ENCODE measurements at regions not wholly inside any gene's neighbourhood (a gene's known extent, or its start where the extent isn't known, plus 50 kb on each side); places are given as distances from the start of the nearest gene placed in this dataset.

DNA sequence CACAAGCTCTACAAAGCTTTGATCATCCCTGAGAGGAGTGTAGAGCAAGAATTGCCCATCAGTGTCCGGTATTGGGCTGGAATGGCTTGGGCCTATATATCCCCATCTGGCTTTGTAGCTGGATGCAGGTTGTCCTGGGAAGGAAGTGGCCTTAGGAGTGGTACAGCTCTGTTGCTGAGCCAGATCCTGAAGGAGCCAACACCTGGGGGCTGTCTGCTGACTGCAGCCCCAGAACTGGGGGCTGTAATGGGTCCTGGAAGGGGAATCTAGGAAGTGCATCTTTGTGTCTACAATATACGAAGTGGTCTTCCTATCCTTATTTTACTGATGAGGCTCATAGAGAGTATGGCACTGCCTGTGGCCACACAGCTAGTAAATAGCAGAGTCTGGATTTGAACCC is 145.9 kb downstream of the CDC5L start:
- Histone ChIP-seq H3K9me3 (no peaks in the 10 kb centered on the region), H3K36me3 (ENCODE audit: insufficient read depth in 1 of 2, low read depth in 1 of 2) (no peaks in the 10 kb centered on the region), H3K27ac (no peak overlapping the region), H3K4me1 (no peaks in the 10 kb centered on the region), H3K27me3 (ENCODE audit: insufficient read depth in 3 of 3, low read length in 2 of 3) (no peaks in the 10 kb centered on the region), H3K4me3 (no peak overlapping the region)
- intact Hi-C loops (cut with DNase I) = no loop called here
- no peak for ATAC-seq
- 93 to 98% (median 96%) methylated on average over 2 of the region's 2 CpGs for WGBS, 3 donors
- no peak for TF ChIP-seq CTCF (IDR thresholded peaks at IDR 0.05)
- no peak for DNase-seq

DNA sequence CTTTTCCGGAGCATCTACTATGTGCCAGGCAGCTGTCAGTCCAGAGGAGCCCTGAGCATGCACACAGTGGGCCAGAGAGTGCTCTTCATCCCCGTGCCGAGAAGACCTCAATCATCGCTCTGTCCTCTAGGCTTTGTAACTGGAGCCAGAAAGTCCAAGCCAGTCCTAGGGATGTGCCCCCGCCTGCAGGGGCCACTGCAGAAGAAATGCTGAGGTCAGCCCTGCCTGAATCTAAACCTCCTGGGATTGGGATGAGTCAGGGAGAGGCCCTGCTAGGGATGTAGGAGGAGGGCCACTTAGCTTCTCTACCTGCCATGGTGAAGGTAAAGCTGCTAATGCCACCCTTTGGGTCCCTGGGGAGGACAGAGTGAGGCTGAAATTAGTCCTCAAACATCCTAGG is 146.8 kb downstream of the CDC5L start:
- Histone ChIP-seq H3K27ac (no peak overlapping the region), H3K4me1 (no peaks in the 10 kb centered on the region), H3K27me3 (ENCODE audit: insufficient read depth in 3 of 3, low read length in 2 of 3) (no peaks in the 10 kb centered on the region), H3K36me3 (ENCODE audit: insufficient read depth in 1 of 2, low read depth in 1 of 2) (no peaks in the 10 kb centered on the region), H3K9me3 (no peaks in the 10 kb centered on the region), H3K4me3 (no peak overlapping the region)
- intact Hi-C loops (cut with DNase I) = no loop called here
- DNase-seq = no peak
- ATAC-seq = no peak
- no peak for TF ChIP-seq CTCF (IDR thresholded peaks at IDR 0.05)
- WGBS, 3 donors = 92 to 95% (median 93%) methylated on average over 5 of the region's 5 CpGs

DNA sequence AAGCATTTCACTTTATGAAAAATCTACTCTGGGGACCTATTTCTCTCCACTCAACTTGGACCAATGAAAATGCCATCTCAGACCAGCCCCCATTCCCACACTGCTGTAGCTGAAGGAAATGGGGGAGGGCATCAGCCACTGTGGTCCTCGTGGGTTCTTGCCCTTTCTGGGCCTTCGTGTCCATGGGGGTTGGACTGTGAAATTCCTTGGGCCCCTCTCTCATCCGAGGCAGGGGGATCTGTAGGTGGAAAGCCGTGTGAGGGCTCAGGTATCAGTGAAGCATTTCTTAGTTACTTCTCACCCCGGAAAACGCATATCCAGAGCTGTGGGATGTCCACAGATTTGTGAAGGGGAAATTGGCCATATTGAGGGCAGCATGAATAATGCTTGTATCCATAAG is 147.9 kb downstream of the CDC5L start:
- no peaks in the 10 kb centered on the region for H3K36me3 ChIP-seq (ENCODE audit: insufficient read depth in 1 of 2, low read depth in 1 of 2)
- ATAC-seq (no peak), DNase-seq (no peak)
- no peaks in the 10 kb centered on the region for H3K9me3 ChIP-seq
- H3K27me3 ChIP-seq (ENCODE audit: insufficient read depth in 3 of 3, low read length in 2 of 3) = no peaks in the 10 kb centered on the region
- H3K27ac ChIP-seq = no peak overlapping the region
- WGBS, 3 donors = 81 to 86% (median 84%) methylated on average over 6 of the region's 6 CpGs
- no peak overlapping the region for H3K4me3 ChIP-seq
- H3K4me1 ChIP-seq = no peaks in the 10 kb centered on the region
- intact Hi-C loops (cut with DNase I) = no loop called here
- TF ChIP-seq CTCF (IDR thresholded peaks at IDR 0.05) = no peak

GRCh38 chr6:44535967-44536366 is 148.5 kb downstream of the CDC5L start:
- TF ChIP-seq CTCF (IDR thresholded peaks at IDR 0.05) = no peak
- WGBS, 3 donors = 92 to 96% (median 95%) methylated on average over 4 of the region's 4 CpGs
- DNase-seq (no peak), ATAC-seq (no peak)
- no peak overlapping the region for H3K4me3 ChIP-seq
- H3K36me3 ChIP-seq (ENCODE audit: insufficient read depth in 1 of 2, low read depth in 1 of 2) = no peaks in the 10 kb centered on the region
- no peaks in the 10 kb centered on the region for H3K4me1 ChIP-seq
- intact Hi-C loops (cut with DNase I) = no loop called here
- H3K27me3 ChIP-seq (ENCODE audit: insufficient read depth in 3 of 3, low read length in 2 of 3) = no peaks in the 10 kb centered on the region
- no peak overlapping the region for H3K27ac ChIP-seq
- H3K9me3 ChIP-seq = no peaks in the 10 kb centered on the region

DNA sequence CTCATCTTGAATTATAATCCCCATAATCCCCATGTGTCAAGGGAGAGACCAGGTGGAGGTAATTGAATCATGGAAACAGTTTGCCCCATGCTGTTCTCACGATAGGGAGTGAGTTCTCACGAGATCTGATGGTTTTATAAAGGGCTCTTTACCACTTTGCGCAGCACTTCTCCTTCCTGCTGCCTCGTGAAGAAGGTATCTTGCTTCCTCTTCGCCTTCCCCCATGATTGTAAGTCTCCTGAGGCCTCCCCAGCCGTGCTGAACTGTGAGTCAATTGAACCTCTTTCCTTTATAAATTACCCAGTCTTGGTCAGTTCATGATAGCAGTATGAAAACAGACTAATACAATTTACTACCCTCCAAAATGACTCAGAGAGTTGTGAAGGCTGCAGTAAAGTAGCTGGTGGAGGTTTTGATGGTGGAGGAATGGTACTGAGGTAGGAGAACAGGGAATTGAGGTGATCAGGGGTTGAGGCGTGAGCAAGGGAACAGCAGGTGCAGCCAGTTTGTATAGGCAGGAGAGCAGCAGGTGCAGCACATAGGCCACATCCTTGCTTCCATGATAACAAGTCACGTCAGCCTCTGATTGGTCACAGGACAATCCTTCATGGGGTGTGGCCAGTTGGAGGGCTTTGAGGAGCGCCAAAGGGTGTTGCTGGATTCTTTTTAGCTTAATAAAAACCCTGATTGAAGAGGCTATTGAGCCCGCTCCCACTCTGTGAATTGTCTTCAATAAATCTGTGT is 150.0 kb downstream of the CDC5L start:
- Histone ChIP-seq H3K27ac (no peak overlapping the region), H3K36me3 (ENCODE audit: insufficient read depth in 1 of 2, low read depth in 1 of 2) (no peaks in the 10 kb centered on the region), H3K9me3 (no peaks in the 10 kb centered on the region), H3K4me3 (no peak overlapping the region), H3K4me1 (peaks cover 3% of the 10 kb centered on the region), H3K27me3 (ENCODE audit: insufficient read depth in 3 of 3, low read length in 2 of 3) (no peaks in the 10 kb centered on the region)
- TF ChIP-seq CTCF (IDR thresholded peaks at IDR 0.05) = no peak
- DNase-seq (no peak), ATAC-seq (no peak)
- intact Hi-C loops (cut with DNase I) = no loop called here
- WGBS, 3 donors = 75 to 84% (median 78%) methylated on average over 10 of the region's 10 CpGs
